Spleen (tissue), 11 donors: ENCODE measurements at regions not wholly inside any gene's neighbourhood (a gene's known extent, or its start where the extent isn't known, plus 50 kb on each side); places are given as distances from the start of the nearest gene placed in this dataset.

Source experiments
- DNase-seq: peaks from one replicate; pipeline ENCODE4 v3.0.0-alpha.2; 2020
- H3K27ac ChIP-seq, 8 donors: fragments of 200-600 bp; sonication (generic) in 7 of 8; 1 replicate in 4 of 8; 2 replicates in 4 of 8; pipeline versions ENCODE4 v1.5.0 to v1.8.0; 2016 to 2021; ENCODE audit warnings: inconsistent platforms in 4 of 8, mild to moderate bottlenecking in 4 of 8, moderate library complexity in 1 of 8
- H3K27me3 ChIP-seq, 7 donors: fragments of 200-600 bp; sonication (generic) in 6 of 7; replicated peaks in 1 of 7; 1 replicate in 4 of 7; 2 replicates in 3 of 7; pipeline versions ENCODE4 v1.5.0 to v1.8.0; 2016 to 2021; ENCODE audit warnings: inconsistent platforms in 3 of 7, mild to moderate bottlenecking in 1 of 7
- H3K36me3 ChIP-seq, 6 donors: fragments of 200-600 bp; sonication (generic) in 5 of 6; 1 replicate in 4 of 6; 2 replicates in 2 of 6; pipeline versions ENCODE4 v1.5.0 to v1.8.0; 2016 to 2021; ENCODE audit warnings: inconsistent platforms in 2 of 6
- H3K4me1 ChIP-seq, 6 donors: fragments of 200-600 bp; sonication (generic) in 5 of 6; 1 replicate in 3 of 6; 2 replicates in 3 of 6; pipeline versions ENCODE4 v1.5.0 to v1.8.0; 2016 to 2021; ENCODE audit warnings: inconsistent platforms in 3 of 6
- H3K4me3 ChIP-seq, 8 donors: fragments of 200-600 bp; sonication (generic) in 7 of 8; 1 replicate in 4 of 8; 2 replicates in 4 of 8; pipeline versions ENCODE4 v1.5.0 to v1.8.0; 2016 to 2021; ENCODE audit warnings: inconsistent platforms in 4 of 8, mild to moderate bottlenecking in 4 of 8, moderate library complexity in 2 of 8
- H3K9me3 ChIP-seq, 8 donors: fragments of 200-600 bp; sonication (generic) in 7 of 8; 1 replicate in 4 of 8; 2 replicates in 4 of 8; pipeline versions ENCODE4 v1.5.0 to v1.8.0; 2016 to 2021; ENCODE audit warnings: inconsistent platforms in 4 of 8
- POLR2A ChIP-seq, 3 donors: fragments of 450-650 bp; IDR thresholded peaks; one replicate each; pipeline ENCODE4 v1.5.1; 2017; ENCODE audit warnings: antibody characterized with exemption in 3 of 3, mild to moderate bottlenecking in 1 of 3
- POLR2AphosphoS5 ChIP-seq, 3 donors: sonication (generic); formaldehyde crosslinking; IDR thresholded peaks; one replicate each; pipeline ENCODE4 v1.5.1; 2017; ENCODE audit warnings: antibody characterized with exemption in 3 of 3
- WGBS, 5 donors: extraction: QIAGEN DNeasy Blood & Tissue Kit in 3 of 5; methylation state at CpG; one replicate each; pipeline versions ENCODE4 v1.1.5 to v1.1.7; 2013 to 2018; 5-methylcytosine and 5-hydroxymethylcytosine counted together
- intact Hi-C: fragments of 100-400 bp; cut with DNase I; formaldehyde crosslinking; loops from one replicate; pipeline ENCODE4 v1.15.0; 2023; ENCODE audit warnings: low total_unique reads
- TF ChIP-seq, protein P1 (sequence below), 11 experiments: fragments of 200-600 bp in 7 of 11; fragments of 450-650 bp in 4 of 11; sonication (generic) in 4 of 11; IDR thresholded peaks in 8 of 11; conservative IDR thresholded peaks in 3 of 11; 1 replicate in 7 of 11; 2 replicates in 4 of 11; pipeline versions ENCODE4 v1.4.0 to v1.8.0; 2016 to 2021; ENCODE audit warnings: antibody characterized with exemption in 11 of 11, inconsistent platforms in 4 of 11, mild to moderate bottlenecking in 1 of 11
- donor health status: healthy with polysubstance abuse.
- donor health status: DM: no; HTN: no; CAD: no; lungs with moderate emphysema.
- donor health status: DM: no; HTN: no; CAD: no.
- donor health status: Bipolar disorder and iron deficiency.
- donor health status: healthy.
- donor health status: DM: no; HTN: no; CAD: no.
- donor health status: DM: yes; HTN: yes; CAD: no.

DNA sequence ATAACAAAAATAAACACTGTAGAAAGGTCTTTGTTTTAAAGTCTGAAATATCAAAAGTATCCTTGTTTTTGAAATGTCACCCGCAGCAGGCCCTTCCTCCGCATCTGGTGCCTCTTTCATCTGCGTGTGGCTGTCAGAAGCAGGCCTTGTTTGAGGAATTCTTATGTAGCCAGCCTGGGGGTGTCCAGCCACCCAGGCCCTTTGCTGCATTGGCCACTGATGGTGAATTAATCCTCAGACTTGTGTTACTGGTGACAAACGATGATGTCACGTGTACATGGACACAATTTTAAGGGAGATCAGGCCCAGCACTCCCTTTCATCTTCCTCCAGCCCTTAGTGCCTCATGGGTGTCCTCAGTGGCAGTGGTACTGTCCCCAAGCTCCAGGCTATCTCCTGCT is 208.0 kb upstream of the GALNT2 start:
- WGBS, 5 donors: 73 to 92% (median 89%) methylated on average over 5 of the region's 5 CpGs
- no peak for TF ChIP-seq POLR2AphosphoS5 (IDR thresholded peaks at IDR 0.05)
- TF ChIP-seq, protein P1, sequence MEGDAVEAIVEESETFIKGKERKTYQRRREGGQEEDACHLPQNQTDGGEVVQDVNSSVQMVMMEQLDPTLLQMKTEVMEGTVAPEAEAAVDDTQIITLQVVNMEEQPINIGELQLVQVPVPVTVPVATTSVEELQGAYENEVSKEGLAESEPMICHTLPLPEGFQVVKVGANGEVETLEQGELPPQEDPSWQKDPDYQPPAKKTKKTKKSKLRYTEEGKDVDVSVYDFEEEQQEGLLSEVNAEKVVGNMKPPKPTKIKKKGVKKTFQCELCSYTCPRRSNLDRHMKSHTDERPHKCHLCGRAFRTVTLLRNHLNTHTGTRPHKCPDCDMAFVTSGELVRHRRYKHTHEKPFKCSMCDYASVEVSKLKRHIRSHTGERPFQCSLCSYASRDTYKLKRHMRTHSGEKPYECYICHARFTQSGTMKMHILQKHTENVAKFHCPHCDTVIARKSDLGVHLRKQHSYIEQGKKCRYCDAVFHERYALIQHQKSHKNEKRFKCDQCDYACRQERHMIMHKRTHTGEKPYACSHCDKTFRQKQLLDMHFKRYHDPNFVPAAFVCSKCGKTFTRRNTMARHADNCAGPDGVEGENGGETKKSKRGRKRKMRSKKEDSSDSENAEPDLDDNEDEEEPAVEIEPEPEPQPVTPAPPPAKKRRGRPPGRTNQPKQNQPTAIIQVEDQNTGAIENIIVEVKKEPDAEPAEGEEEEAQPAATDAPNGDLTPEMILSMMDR (IDR thresholded peaks at IDR 0.05 in 8 of 11, conservative IDR thresholded peaks at IDR 0.05 in 3 of 11): no peak
- no peak for TF ChIP-seq POLR2A (IDR thresholded peaks at IDR 0.05)
- H3K4me3 ChIP-seq: no peak overlapping the region
- DNase-seq: no peak
- peaks cover 0 to 16% (median 13%) of the 10 kb centered on the region in 6 donors for H3K4me1 ChIP-seq
- intact Hi-C loops: no loop called here
- no peaks in the 10 kb centered on the region for H3K36me3 ChIP-seq
- H3K9me3 ChIP-seq: no peaks in the 10 kb centered on the region
- H3K27ac ChIP-seq: no peak overlapping the region
- H3K27me3 ChIP-seq: no peaks in the 10 kb centered on the region

DNA sequence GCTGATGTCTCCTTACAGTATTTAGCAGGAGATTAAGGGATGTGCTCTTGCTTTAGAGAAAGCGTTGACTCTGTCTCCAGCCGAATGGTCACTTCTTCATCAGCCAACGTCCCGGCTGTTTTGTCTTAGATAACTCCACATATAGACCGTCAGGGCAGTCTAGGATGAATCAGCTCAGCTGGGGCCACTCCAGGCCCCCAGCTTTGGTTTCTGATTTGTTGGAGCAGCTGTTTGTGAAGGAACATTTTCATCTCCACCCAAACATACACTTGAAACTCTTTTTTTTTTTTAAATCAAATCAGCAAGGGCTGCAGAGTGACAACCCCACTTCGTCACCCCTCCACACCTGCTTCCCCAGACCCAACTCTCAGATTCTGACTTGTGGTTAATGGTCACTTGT is 206.1 kb upstream of the GALNT2 start:
- WGBS, 5 donors: 80 to 94% (median 86%) methylated on average over 6 of the region's 6 CpGs

DNA sequence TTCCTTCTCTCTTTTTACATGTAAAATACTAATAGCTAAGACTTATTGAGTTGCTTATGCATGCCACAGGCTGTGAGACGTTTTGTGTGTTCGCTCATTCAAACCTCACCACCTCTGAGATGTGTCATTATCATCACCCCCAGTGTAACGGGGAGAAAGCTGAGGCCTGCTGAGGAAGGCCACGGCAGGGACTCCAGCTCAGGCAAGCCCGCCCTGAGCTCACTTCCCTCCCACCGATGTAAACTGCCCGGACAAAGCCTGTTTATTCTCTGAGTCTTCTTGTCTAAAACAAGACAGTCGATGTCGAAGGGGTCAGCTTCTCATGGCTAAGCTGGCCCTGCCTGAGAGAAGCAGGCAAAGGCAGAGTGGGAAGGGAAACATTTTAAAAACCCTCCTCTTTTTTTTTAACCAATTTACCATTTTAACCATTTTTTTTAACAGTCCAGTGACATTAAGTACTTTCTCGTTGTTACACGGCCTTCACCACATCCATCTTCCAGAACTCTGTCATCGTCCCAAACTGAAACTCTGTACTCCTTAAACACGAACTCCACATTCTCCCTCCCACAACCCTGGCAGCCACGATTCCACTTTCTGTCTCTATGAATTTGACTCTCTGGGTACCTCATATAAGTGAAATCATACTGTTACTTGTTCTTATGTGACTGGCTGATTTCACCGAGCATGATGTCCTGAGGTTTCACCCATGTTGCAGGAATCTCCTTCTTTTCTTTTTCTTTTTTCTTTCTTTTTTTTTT is 204.8 kb upstream of the GALNT2 start:
- H3K9me3 ChIP-seq: no peaks in the 10 kb centered on the region
- WGBS, 5 donors: 48 to 77% (median 65%) methylated on average over 15 of the region's 15 CpGs
- peak overlapping the region in 3 of 8 donors; percentile 0 to 30 (median 2) for H3K27ac ChIP-seq
- H3K27me3 ChIP-seq: peaks cover 0 to 7% (median 0%) of the 10 kb centered on the region in 7 donors
- no peak overlapping the region for H3K4me3 ChIP-seq
- DNase-seq: no peak
- intact Hi-C loops: no loop called here
- no peak for TF ChIP-seq POLR2A (IDR thresholded peaks at IDR 0.05)
- TF ChIP-seq, protein P1 (IDR thresholded peaks at IDR 0.05 in 8 of 11, conservative IDR thresholded peaks at IDR 0.05 in 3 of 11): no peak
- no peak for TF ChIP-seq POLR2AphosphoS5 (IDR thresholded peaks at IDR 0.05)
- no peaks in the 10 kb centered on the region for H3K4me1 ChIP-seq
- H3K36me3 ChIP-seq: no peaks in the 10 kb centered on the region

More for the DNA sequence above, 206.1 kb upstream of the GALNT2 start:
- Histone ChIP-seq H3K36me3 (no peaks in the 10 kb centered on the region), H3K27me3 (peaks cover 0 to 7% (median 0%) of the 10 kb centered on the region in 7 donors), H3K4me1 (peaks cover 0 to 9% (median 6%) of the 10 kb centered on the region in 6 donors), H3K9me3 (no peaks in the 10 kb centered on the region), H3K4me3 (no peak overlapping the region), H3K27ac (no peak overlapping the region)
- TF ChIP-seq, protein P1 (IDR thresholded peaks at IDR 0.05 in 8 of 11, conservative IDR thresholded peaks at IDR 0.05 in 3 of 11): no peak
- TF ChIP-seq POLR2AphosphoS5 (IDR thresholded peaks at IDR 0.05) (no peak), POLR2A (IDR thresholded peaks at IDR 0.05) (no peak)
- no peak for DNase-seq
- intact Hi-C loops: no loop called here

DNA sequence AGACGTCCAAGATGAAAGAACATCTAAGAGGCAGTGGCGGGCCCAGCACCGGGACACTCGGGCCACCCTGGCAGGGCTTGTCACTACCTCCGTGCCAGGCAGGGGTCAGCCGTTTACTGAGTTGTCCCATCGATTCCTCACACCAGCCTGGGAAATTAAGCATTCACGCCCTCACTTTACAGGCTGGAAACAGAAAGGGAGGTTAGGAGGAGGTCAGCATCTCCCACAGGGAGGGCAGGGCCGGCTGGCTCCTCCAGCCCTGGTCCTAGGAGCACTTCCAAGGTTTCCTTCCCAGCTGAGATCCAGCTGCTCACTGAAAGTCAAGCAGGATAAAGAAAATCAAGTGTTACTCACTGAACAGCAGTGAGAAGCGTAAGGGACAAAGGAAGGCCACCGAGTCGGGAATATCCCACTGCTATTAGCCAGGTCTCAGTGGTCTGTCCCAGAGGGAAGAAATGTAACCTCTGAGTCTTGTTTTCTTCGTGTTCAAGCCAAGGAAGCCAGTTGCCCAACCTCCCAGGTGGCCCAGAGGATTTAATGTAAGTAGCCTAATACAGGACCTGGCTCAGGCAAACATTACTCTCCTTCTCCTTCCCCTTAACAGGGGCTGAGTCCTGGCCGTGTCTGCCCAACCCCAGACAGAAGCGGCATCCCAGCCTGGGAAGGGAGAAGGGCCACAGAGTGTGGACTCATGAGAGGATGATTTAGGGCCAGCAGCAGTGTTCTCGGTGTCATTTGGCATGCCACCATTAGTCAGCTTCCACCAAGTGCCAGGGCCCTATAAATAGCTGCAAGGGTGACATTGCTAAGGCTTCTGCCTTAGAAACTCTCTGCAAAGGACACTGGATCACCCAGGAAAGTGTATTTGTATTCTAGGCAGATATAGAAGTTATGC is 203.1 kb upstream of the GALNT2 start:
- no peak overlapping the region for H3K4me3 ChIP-seq
- H3K36me3 ChIP-seq: no peaks in the 10 kb centered on the region
- H3K27me3 ChIP-seq: peaks cover 0 to 7% (median 0%) of the 10 kb centered on the region in 7 donors
- 71 to 85% (median 79%) methylated on average over 16 of the region's 16 CpGs for WGBS, 5 donors
- H3K27ac ChIP-seq: no peak overlapping the region
- no peak for DNase-seq
- H3K9me3 ChIP-seq: no peaks in the 10 kb centered on the region
- TF ChIP-seq POLR2AphosphoS5 (IDR thresholded peaks at IDR 0.05): peak in 1 of 3 donors; percentile 32
- TF ChIP-seq, protein P1 (IDR thresholded peaks at IDR 0.05 in 8 of 11, conservative IDR thresholded peaks at IDR 0.05 in 3 of 11): no peak
- TF ChIP-seq POLR2A (IDR thresholded peaks at IDR 0.05): no peak
- intact Hi-C loops: no loop called here
- no peaks in the 10 kb centered on the region for H3K4me1 ChIP-seq
